ENCODE measurements at regions not wholly inside any gene's neighbourhood (a gene's known extent, or its start where the extent isn't known, plus 50 kb on each side); places are given as distances from the start of the nearest gene placed in this dataset.
"Not testable (repeated sequence)": the region's sequence is repeated elsewhere in the genome, so short reads cannot be mapped to it uniquely, and the experiment has no call there.

DNA sequence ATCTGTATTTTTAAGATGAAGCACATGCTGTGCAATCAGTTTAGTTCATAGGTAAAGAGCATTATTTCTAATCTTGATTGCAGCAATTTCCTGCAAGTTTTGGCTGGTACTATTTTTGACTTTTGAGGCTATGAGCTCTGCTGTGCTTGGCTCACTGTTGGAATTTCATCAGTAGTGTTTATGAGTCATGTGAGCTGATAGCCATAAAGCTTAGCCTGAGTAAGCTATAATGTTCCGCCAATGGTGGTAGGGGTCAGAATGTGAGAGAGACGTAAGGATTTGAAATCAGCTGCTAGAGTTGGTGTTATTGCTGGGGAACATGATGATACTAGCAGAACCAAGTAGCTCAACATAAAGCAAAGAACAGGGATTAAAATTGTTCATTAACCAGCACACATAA, 590.9 kb upstream of the GNPDA2 start:
- no peak for DNase-seq (ENCODE audit: low spot score in 2 of 2)
- peaks cover 12% of the 10 kb centered on the region for H3K9me3 Mint-ChIP-seq
- H3K4me3 Mint-ChIP-seq: no peak overlapping the region
- no peak overlapping the region for H3K27ac Mint-ChIP-seq (ENCODE audit: low read depth)
- H3K4me1 Mint-ChIP-seq: no peaks in the 10 kb centered on the region
- H3K27me3 Mint-ChIP-seq: no peaks in the 10 kb centered on the region
- ATAC-seq (replicated peaks; ENCODE audit: extremely low read depth, poor library complexity, severe bottlenecking): no peak
- H3K36me3 Mint-ChIP-seq (ENCODE audit: insufficient read depth): peaks cover 2% of the 10 kb centered on the region

DNA sequence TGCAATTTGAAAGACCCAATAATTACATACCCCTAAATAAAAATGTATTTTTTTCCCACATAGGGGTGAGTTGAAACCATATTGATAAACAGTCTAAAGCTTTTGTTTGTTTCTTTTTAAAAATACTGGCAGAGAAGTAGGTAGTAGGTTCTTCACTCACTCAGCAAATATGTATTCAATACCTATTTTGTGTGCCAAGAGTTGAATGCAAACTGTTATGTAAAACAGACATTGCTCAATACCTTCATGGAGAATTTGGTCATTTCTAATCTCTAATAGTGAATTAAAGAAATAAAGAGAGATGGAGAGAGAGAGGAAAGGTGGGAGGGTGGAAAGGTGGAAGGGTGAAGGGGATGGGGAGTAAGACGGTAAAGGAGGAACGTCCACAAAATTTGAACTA, 589.9 kb upstream of the GNPDA2 start:
- no peak for DNase-seq (ENCODE audit: low spot score in 2 of 2)
- Mint-ChIP-seq H3K4me3 (no peak overlapping the region), H3K36me3 (ENCODE audit: insufficient read depth) (peaks cover 2% of the 10 kb centered on the region), H3K4me1 (no peaks in the 10 kb centered on the region), H3K27ac (ENCODE audit: low read depth) (no peak overlapping the region), H3K9me3 (peaks cover 12% of the 10 kb centered on the region), H3K27me3 (no peaks in the 10 kb centered on the region)
- ATAC-seq (replicated peaks; ENCODE audit: extremely low read depth, poor library complexity, severe bottlenecking): no peak

DNA sequence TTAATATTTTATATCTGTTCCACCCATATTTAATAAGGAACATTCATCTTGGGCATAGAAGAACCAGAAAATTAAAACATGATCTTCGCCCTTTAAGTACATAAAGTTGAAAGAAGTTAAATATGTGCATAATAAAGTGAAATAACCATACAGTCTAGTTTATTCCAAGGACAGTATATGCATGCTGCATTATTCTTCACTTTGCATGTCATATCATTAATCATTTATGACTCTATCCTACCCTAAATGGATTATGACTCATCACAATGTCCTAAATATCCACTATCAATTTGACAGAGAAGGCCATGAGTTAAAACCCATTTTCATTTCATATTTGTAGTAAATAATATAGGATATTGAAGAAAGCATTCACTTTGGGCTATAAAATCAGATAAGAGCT, 576.5 kb upstream of the GNPDA2 start:
- Mint-ChIP-seq H3K36me3 (ENCODE audit: insufficient read depth) (no peaks in the 10 kb centered on the region), H3K27me3 (no peaks in the 10 kb centered on the region), H3K4me3 (no peak overlapping the region), H3K4me1 (no peaks in the 10 kb centered on the region), H3K9me3 (peaks cover 6% of the 10 kb centered on the region), H3K27ac (ENCODE audit: low read depth) (no peak overlapping the region)
- ATAC-seq (replicated peaks; ENCODE audit: extremely low read depth, poor library complexity, severe bottlenecking): no peak
- no peak for DNase-seq (ENCODE audit: low spot score in 2 of 2)

DNA sequence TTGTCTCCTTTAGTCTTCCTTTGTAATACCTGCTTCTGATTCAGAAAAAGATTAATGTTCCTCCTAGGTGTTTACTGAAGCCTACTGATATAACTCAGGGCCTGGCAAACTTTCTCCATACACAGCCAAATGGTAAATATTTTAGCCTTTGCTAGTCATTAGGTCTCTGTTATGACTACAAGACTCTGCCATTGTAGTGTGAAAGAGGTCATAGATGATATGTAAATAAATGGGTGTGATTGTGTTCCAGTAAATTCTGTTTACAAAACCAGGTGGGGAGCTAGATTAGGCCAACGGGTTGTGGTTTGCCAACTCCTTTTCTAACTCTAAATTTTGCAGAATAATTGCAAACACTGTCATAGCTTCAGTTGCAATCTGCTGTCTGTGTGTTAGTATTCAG, 568.1 kb upstream of the GNPDA2 start:
- Mint-ChIP-seq H3K36me3 (ENCODE audit: insufficient read depth) (no peaks in the 10 kb centered on the region), H3K27me3 (no peaks in the 10 kb centered on the region), H3K9me3 (peaks cover 21% of the 10 kb centered on the region), H3K4me1 (no peaks in the 10 kb centered on the region), H3K27ac (ENCODE audit: low read depth) (no peak overlapping the region), H3K4me3 (no peak overlapping the region)
- ATAC-seq (replicated peaks; ENCODE audit: extremely low read depth, poor library complexity, severe bottlenecking) (no peak), DNase-seq (ENCODE audit: low spot score in 2 of 2) (no peak)

- ATAC-seq (replicated peaks; ENCODE audit: extremely low read depth, poor library complexity, severe bottlenecking) (no peak), DNase-seq (ENCODE audit: low spot score in 2 of 2) (no peak)
- no peak overlapping the region for H3K4me3 Mint-ChIP-seq
Observed at GRCh38 chr4:45293335-45293734, 567.0 kb upstream of the GNPDA2 start.

DNA sequence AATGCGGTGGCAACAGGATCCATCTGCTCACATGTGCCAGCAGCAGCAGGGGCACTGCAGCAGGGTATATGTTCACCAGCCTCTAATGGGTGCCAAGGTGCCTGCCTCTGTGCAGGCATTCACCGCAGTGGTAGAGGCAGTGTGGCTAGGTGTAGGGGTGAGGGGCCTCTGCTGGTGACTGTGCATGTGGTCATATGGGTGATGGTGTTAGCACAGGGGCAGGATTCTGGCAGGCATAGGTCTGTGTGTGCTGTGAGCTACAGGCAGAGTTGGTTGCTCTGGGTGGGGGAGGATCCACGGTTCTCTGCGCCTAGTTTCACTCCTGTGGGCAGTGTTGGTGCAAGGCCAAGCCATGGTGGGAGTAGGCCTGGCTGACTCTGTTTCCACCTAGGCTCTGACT, 566.5 kb upstream of the GNPDA2 start:
- Mint-ChIP-seq H3K27me3 (no peaks in the 10 kb centered on the region), H3K36me3 (ENCODE audit: insufficient read depth) (no peaks in the 10 kb centered on the region), H3K27ac (ENCODE audit: low read depth) (no peak overlapping the region), H3K9me3 (peaks cover 21% of the 10 kb centered on the region), H3K4me1 (no peaks in the 10 kb centered on the region), H3K4me3 (no peak overlapping the region)
- ATAC-seq (replicated peaks; ENCODE audit: extremely low read depth, poor library complexity, severe bottlenecking) (no peak), DNase-seq (ENCODE audit: low spot score in 2 of 2) (no peak)

More at GRCh38 chr4:45293335-45293734, 567.0 kb upstream of the GNPDA2 start:
- H3K4me1 Mint-ChIP-seq: no peaks in the 10 kb centered on the region
- H3K27me3 Mint-ChIP-seq: no peaks in the 10 kb centered on the region
- no peak overlapping the region for H3K27ac Mint-ChIP-seq (ENCODE audit: low read depth)
- H3K9me3 Mint-ChIP-seq: peaks cover 21% of the 10 kb centered on the region
- H3K36me3 Mint-ChIP-seq (ENCODE audit: insufficient read depth): no peaks in the 10 kb centered on the region

DNA sequence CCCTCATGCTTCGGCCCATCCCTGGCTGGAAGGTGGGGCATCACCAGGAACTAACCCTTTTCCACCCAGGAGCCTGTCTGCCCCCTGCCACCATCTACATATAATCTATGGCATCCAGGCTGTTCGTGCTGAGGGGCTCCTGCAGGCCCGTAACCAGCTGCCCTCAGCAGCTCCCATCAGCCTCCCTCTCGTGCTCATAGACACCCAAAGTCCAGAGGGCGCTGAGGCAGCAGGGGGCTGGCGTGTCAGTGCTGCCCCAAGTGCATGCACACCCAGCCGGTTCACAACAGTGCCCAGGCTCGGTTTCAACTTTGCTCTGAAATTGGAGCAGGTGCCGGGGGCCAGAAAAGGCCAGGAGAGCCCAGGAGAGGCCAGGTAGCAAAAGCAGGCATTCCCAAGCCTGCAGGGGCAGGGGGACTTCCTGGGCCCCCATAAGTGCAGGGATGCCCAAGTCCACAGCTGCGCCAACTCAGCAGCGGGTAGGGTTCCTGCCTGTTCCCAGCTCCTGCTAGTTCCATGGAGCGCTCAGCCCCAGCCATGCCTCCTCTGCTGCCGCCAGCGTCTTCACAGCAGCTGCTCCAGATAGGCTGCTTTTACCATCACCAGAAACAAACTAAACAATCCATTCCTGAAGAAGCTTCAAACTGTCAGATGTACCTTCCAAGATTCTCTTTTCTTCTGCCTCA, 558.2 kb upstream of the GNPDA2 start:
- ATAC-seq (replicated peaks; ENCODE audit: extremely low read depth, poor library complexity, severe bottlenecking): no peak
- Mint-ChIP-seq H3K4me3 (no peak overlapping the region), H3K9me3 (peaks cover 17% of the 10 kb centered on the region), H3K36me3 (ENCODE audit: insufficient read depth) (no peaks in the 10 kb centered on the region), H3K4me1 (no peaks in the 10 kb centered on the region), H3K27ac (ENCODE audit: low read depth) (no peak overlapping the region), H3K27me3 (no peaks in the 10 kb centered on the region)
- DNase-seq (ENCODE audit: low spot score in 2 of 2): no peak

DNA sequence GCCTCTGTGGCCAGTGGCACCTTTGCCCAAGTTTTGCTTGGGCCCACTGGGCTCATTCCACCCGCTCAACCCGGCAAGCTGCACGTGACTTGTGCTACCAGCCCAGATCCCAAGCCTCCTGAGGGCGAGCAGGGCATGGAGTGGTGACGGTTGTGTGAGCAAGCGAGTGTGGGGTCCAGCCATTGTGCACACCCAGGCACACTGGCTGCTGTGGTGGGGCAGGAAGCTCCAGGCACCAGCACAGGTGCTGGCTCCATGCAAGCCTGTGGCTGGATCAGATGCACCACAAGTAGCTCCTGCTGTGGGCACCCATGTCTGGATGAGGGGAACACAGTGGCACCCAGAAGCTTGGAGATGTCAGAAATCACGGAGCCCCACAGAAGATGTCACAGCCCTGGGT, 557.0 kb upstream of the GNPDA2 start:
- H3K27me3 Mint-ChIP-seq: no peaks in the 10 kb centered on the region
- ATAC-seq (replicated peaks; ENCODE audit: extremely low read depth, poor library complexity, severe bottlenecking) (no peak), DNase-seq (ENCODE audit: low spot score in 2 of 2) (no peak)
- H3K4me3 Mint-ChIP-seq: no peak overlapping the region
- H3K4me1 Mint-ChIP-seq: no peaks in the 10 kb centered on the region
- H3K36me3 Mint-ChIP-seq (ENCODE audit: insufficient read depth): no peaks in the 10 kb centered on the region
- H3K9me3 Mint-ChIP-seq: peaks cover 17% of the 10 kb centered on the region
- H3K27ac Mint-ChIP-seq (ENCODE audit: low read depth): no peak overlapping the region

DNA sequence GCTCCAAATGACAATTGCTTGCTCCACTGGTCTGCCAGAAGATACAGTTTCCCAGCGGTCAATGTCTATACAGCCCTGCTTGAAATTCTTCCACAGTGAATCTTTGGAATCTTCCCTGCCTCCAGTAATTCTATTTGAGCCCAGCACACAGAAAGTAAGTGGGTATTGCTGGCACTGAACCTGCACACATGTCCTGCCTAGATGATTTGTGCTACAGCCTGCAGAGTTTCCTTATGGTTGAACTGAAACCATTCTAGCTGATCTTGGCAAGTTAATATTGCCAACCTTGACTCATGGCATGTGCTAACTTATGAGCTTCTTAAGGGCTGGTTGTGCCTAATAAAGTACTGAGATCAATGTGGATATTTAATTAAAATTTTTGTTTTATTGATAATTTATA, 553.8 kb upstream of the GNPDA2 start:
- ATAC-seq (replicated peaks; ENCODE audit: extremely low read depth, poor library complexity, severe bottlenecking) (no peak), DNase-seq (ENCODE audit: low spot score in 2 of 2) (no peak)
- Mint-ChIP-seq H3K27me3 (no peaks in the 10 kb centered on the region), H3K36me3 (ENCODE audit: insufficient read depth) (no peaks in the 10 kb centered on the region), H3K4me3 (no peak overlapping the region), H3K4me1 (no peaks in the 10 kb centered on the region), H3K9me3 (peaks cover 3% of the 10 kb centered on the region), H3K27ac (ENCODE audit: low read depth) (no peak overlapping the region)

- Mint-ChIP-seq H3K27ac (ENCODE audit: low read depth) (no peak overlapping the region), H3K27me3 (no peaks in the 10 kb centered on the region), H3K36me3 (ENCODE audit: insufficient read depth) (no peaks in the 10 kb centered on the region), H3K4me1 (no peaks in the 10 kb centered on the region), H3K4me3 (no peak overlapping the region), H3K9me3 (peaks cover 22% of the 10 kb centered on the region)
- no peak for ATAC-seq (replicated peaks; ENCODE audit: extremely low read depth, poor library complexity, severe bottlenecking)
- DNase-seq (ENCODE audit: low spot score in 2 of 2): no peak
Observed at GRCh38 chr4:45275862-45276261, 549.5 kb upstream of the GNPDA2 start.

- ATAC-seq (replicated peaks; ENCODE audit: extremely low read depth, poor library complexity, severe bottlenecking); H3K4me1 Mint-ChIP-seq; H3K36me3 Mint-ChIP-seq (ENCODE audit: insufficient read depth); H3K27me3 Mint-ChIP-seq; H3K27ac Mint-ChIP-seq (ENCODE audit: low read depth); H3K4me3 Mint-ChIP-seq; DNase-seq (ENCODE audit: low spot score in 2 of 2): not testable (repeated sequence)
- peaks cover 16% of the 10 kb centered on the region for H3K9me3 Mint-ChIP-seq
Observed at GRCh38 chr4:45248106-45248505, 521.8 kb upstream of the GNPDA2 start.

DNA sequence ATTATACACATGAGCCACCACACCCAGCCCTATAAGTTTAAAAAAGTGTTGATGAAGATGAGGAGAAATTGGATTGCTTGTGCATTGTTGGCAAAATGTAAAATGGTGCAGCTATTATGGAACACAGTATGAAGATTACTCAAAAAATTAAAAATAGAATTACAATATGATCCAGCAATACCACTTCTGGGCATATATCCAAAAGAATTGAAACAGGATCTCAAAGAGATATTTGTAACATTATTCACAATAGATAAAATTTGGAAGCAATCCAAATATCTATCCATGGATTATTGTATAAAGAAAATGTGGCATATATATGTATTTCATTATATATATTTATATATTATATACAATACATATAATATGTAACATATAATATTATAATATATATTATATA, 515.6 kb upstream of the GNPDA2 start:
- H3K27me3 Mint-ChIP-seq: no peaks in the 10 kb centered on the region
- no peaks in the 10 kb centered on the region for H3K36me3 Mint-ChIP-seq (ENCODE audit: insufficient read depth)
- no peak for DNase-seq (ENCODE audit: low spot score in 2 of 2)
- no peak overlapping the region for H3K4me3 Mint-ChIP-seq
- H3K9me3 Mint-ChIP-seq: peaks cover 10% of the 10 kb centered on the region
- no peak overlapping the region for H3K27ac Mint-ChIP-seq (ENCODE audit: low read depth)
- ATAC-seq (replicated peaks; ENCODE audit: extremely low read depth, poor library complexity, severe bottlenecking): no peak
- H3K4me1 Mint-ChIP-seq: no peaks in the 10 kb centered on the region

GRCh38 chr4:45229206-45229605, 502.9 kb upstream of the GNPDA2 start:
- DNase-seq (ENCODE audit: low spot score in 2 of 2): no peak
- no peaks in the 10 kb centered on the region for H3K4me1 Mint-ChIP-seq
- no peaks in the 10 kb centered on the region for H3K27me3 Mint-ChIP-seq
- no peak overlapping the region for H3K27ac Mint-ChIP-seq (ENCODE audit: low read depth)
- H3K4me3 Mint-ChIP-seq: no peak overlapping the region
- ATAC-seq (replicated peaks; ENCODE audit: extremely low read depth, poor library complexity, severe bottlenecking): no peak
- H3K36me3 Mint-ChIP-seq (ENCODE audit: insufficient read depth): no peaks in the 10 kb centered on the region
- H3K9me3 Mint-ChIP-seq: peaks cover 11% of the 10 kb centered on the region

Measured in central memory CD8-positive, alpha-beta T cell (primary cell).